Sigmoid colon (tissue), 6 donors: ENCODE measurements at regions not wholly inside any gene's neighbourhood (a gene's known extent, or its start where the extent isn't known, plus 50 kb on each side); places are given as distances from the start of the nearest gene placed in this dataset.

Experiments used
- DNase-seq: peaks from one replicate; pipeline ENCODE4 v3.0.0-alpha.2; 2019
- H3K27ac ChIP-seq, 4 donors: fragments of 200-600 bp; sonication (generic); one replicate each; pipeline ENCODE4 v1.5.1; 2016 to 2019; ENCODE audit warnings: mild to moderate bottlenecking in 1 of 4
- H3K27me3 ChIP-seq, 3 donors: fragments of 200-600 bp; sonication (generic); one replicate each; pipeline ENCODE4 v1.5.1; 2019; ENCODE audit warnings: mild to moderate bottlenecking in 1 of 3
- H3K36me3 ChIP-seq, 4 donors: fragments of 200-600 bp; sonication (generic); one replicate each; pipeline ENCODE4 v1.5.1; 2016 to 2019
- H3K4me1 ChIP-seq, 4 donors: fragments of 200-600 bp; sonication (generic); one replicate each; pipeline ENCODE4 v1.5.1; 2017 to 2019
- H3K4me3 ChIP-seq, 4 donors: fragments of 200-600 bp; sonication (generic); one replicate each; pipeline ENCODE4 v1.5.1; 2017 to 2019; ENCODE audit warnings: mild to moderate bottlenecking in 2 of 4, moderate library complexity in 1 of 4
- H3K9me3 ChIP-seq, 4 donors: fragments of 200-600 bp in 3 of 4; sonication (generic) in 3 of 4; one replicate each; pipeline versions ENCODE4 v1.5.1 to v1.6.1; 2013 to 2019
- EP300 ChIP-seq, 4 donors: sonication (generic); formaldehyde crosslinking; IDR thresholded peaks; one replicate each; pipeline ENCODE4 v1.6.1; 2017; ENCODE audit warnings: antibody characterized with exemption in 4 of 4
- POLR2A ChIP-seq, 2 donors: fragments of 450-650 bp; IDR thresholded peaks; one replicate each; pipeline ENCODE4 v1.6.1; 2016; ENCODE audit warnings: antibody characterized with exemption in 2 of 2, mild to moderate bottlenecking in 2 of 2, moderate library complexity in 2 of 2
- POLR2AphosphoS5 ChIP-seq, 4 donors: sonication (generic); formaldehyde crosslinking; IDR thresholded peaks; one replicate each; pipeline ENCODE4 v1.6.1; 2017; ENCODE audit warnings: antibody characterized with exemption in 4 of 4
- WGBS, 2 donors: extraction: QIAGEN DNeasy Blood & Tissue Kit; methylation state at CpG; one replicate each; pipeline ENCODE4 v1.1.7; 2013; 5-methylcytosine and 5-hydroxymethylcytosine counted together
- intact Hi-C: fragments of 100-400 bp; cut with DNase I; formaldehyde crosslinking; loops from one replicate; pipeline ENCODE4 v1.15.1; 2023
- TF ChIP-seq, protein P1 (sequence below), 4 experiments: fragments of 450-650 bp in 3 of 4; fragments of 200-600 bp in 1 of 4; IDR thresholded peaks; one replicate each; pipeline ENCODE4 v1.5.1; 2016 to 2019; ENCODE audit warnings: antibody characterized with exemption in 4 of 4, mild to moderate bottlenecking in 3 of 4, moderate library complexity in 2 of 4
- donor health status: healthy with polysubstance abuse.
- donor health status: healthy.

DNA sequence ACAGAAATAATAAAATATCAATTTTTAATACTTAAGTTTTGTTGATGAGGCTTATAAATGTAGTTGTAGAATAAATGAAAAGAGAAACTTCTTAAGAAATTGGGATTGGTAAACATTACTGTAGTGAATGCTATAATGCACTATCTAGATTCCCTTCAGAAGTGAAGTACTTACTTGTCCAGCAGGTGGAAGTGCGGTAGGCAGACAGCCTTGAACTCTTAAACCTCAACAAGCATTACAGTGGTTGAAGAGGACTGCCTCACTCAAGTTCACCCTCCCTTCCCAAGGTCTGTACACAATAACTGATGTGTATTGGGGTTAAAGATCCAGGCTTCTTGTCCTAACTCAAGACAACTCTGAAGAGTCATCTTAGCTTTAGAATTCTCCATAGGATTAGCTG lies 931.0 kb upstream of the LRRTM1 start:
- no peak for DNase-seq
- 77% methylated on average over 1 of the region's 1 CpG for WGBS, 2 donors
- Histone ChIP-seq H3K9me3 (no peaks in the 10 kb centered on the region), H3K27ac (no peak overlapping the region), H3K36me3 (no peaks in the 10 kb centered on the region), H3K4me1 (no peaks in the 10 kb centered on the region), H3K4me3 (no peak overlapping the region), H3K27me3 (no peaks in the 10 kb centered on the region)
- intact Hi-C loops = no loop called here
- TF ChIP-seq, protein P1, sequence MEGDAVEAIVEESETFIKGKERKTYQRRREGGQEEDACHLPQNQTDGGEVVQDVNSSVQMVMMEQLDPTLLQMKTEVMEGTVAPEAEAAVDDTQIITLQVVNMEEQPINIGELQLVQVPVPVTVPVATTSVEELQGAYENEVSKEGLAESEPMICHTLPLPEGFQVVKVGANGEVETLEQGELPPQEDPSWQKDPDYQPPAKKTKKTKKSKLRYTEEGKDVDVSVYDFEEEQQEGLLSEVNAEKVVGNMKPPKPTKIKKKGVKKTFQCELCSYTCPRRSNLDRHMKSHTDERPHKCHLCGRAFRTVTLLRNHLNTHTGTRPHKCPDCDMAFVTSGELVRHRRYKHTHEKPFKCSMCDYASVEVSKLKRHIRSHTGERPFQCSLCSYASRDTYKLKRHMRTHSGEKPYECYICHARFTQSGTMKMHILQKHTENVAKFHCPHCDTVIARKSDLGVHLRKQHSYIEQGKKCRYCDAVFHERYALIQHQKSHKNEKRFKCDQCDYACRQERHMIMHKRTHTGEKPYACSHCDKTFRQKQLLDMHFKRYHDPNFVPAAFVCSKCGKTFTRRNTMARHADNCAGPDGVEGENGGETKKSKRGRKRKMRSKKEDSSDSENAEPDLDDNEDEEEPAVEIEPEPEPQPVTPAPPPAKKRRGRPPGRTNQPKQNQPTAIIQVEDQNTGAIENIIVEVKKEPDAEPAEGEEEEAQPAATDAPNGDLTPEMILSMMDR (IDR thresholded peaks at IDR 0.05) = no peak
- no peak for TF ChIP-seq POLR2AphosphoS5 (IDR thresholded peaks at IDR 0.05)

- no peaks in the 10 kb centered on the region for H3K36me3 ChIP-seq
- TF ChIP-seq, protein P1 (IDR thresholded peaks at IDR 0.05) = no peak
- TF ChIP-seq POLR2AphosphoS5 (IDR thresholded peaks at IDR 0.05) = no peak
- no peak for TF ChIP-seq POLR2A (IDR thresholded peaks at IDR 0.05)
- no peak for TF ChIP-seq EP300 (IDR thresholded peaks at IDR 0.05)
- no peak for DNase-seq
- H3K27me3 ChIP-seq = no peaks in the 10 kb centered on the region
- no peaks in the 10 kb centered on the region for H3K9me3 ChIP-seq
- no peak overlapping the region for H3K4me3 ChIP-seq
- no peaks in the 10 kb centered on the region for H3K4me1 ChIP-seq
- 80 to 86% methylated on average over 1 of the region's 1 CpG for WGBS, 2 donors
- H3K27ac ChIP-seq = no peak overlapping the region
- intact Hi-C loops = no loop called here
Observed at GRCh38 chr2:81234711-81235110, 930.2 kb upstream of the LRRTM1 start.

DNA sequence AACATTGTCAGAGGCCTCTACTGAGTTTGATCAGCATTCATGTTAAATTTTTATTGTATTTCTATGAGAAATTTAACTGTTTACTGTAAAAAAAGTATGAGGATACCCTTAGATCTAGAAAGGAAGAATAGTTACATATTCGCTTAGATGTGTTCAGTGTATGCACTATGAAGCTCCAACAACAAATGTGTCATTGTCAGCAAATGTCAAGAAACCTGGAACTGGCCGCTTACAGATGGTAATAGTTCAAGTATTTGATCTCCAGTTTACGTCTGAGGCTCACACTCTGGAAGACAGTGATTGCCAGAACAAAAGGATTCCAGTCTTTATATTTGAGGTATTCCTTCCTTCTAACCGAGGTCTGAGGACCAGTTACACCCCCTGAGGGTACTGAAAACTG lies 921.2 kb upstream of the LRRTM1 start:
- H3K36me3 ChIP-seq = no peaks in the 10 kb centered on the region
- TF ChIP-seq POLR2A (IDR thresholded peaks at IDR 0.05) (no peak), EP300 (IDR thresholded peaks at IDR 0.05) (no peak), POLR2AphosphoS5 (IDR thresholded peaks at IDR 0.05) (no peak)
- TF ChIP-seq, protein P1 (IDR thresholded peaks at IDR 0.05) = no peak
- intact Hi-C loops = no loop called here
- WGBS, 2 donors = 50 to 70% methylated on average over 4 of the region's 4 CpGs
- no peak for DNase-seq
- H3K27me3 ChIP-seq = no peaks in the 10 kb centered on the region
- no peaks in the 10 kb centered on the region for H3K9me3 ChIP-seq
- no peaks in the 10 kb centered on the region for H3K4me1 ChIP-seq
- H3K4me3 ChIP-seq = no peak overlapping the region
- no peak overlapping the region for H3K27ac ChIP-seq

- H3K27ac ChIP-seq = no peak overlapping the region
- DNase-seq = no peak
- 65 to 88% methylated on average over 2 of the region's 2 CpGs for WGBS, 2 donors
- H3K4me1 ChIP-seq = no peaks in the 10 kb centered on the region
- H3K36me3 ChIP-seq = no peaks in the 10 kb centered on the region
- no peaks in the 10 kb centered on the region for H3K27me3 ChIP-seq
- no peaks in the 10 kb centered on the region for H3K9me3 ChIP-seq
- no peak overlapping the region for H3K4me3 ChIP-seq
- intact Hi-C loops = no loop called here
- TF ChIP-seq, protein P1 (IDR thresholded peaks at IDR 0.05) = no peak
- TF ChIP-seq EP300 (IDR thresholded peaks at IDR 0.05) (no peak), POLR2AphosphoS5 (IDR thresholded peaks at IDR 0.05) (no peak), POLR2A (IDR thresholded peaks at IDR 0.05) (no peak)
Observed at GRCh38 chr2:81213598-81213997, 909.0 kb upstream of the LRRTM1 start.

DNA sequence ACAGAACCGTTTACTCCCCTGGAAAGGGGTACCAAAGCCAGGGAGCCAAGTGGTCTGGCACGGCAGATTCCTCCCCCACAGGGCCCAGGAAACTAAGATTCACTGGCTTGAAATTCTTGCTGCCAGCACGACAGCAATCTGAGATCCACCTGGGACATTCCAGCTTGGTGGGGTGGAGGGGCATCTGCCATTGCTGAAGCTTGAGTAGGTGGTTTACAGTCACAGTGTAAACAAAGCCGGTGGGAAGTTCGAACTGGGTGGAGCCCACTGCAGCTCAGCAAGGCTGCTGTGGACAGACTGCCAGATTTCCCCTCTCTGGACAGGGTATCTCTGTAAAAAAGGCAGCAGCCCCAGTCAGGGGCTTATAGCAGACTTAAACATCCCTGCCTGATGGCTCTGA lies 901.7 kb upstream of the LRRTM1 start:
- TF ChIP-seq, protein P1 (IDR thresholded peaks at IDR 0.05) = no peak
- TF ChIP-seq EP300 (IDR thresholded peaks at IDR 0.05) = no peak
- TF ChIP-seq POLR2AphosphoS5 (IDR thresholded peaks at IDR 0.05) = no peak
- no peak for TF ChIP-seq POLR2A (IDR thresholded peaks at IDR 0.05)
- Histone ChIP-seq H3K4me3 (no peak overlapping the region), H3K4me1 (no peaks in the 10 kb centered on the region), H3K36me3 (no peaks in the 10 kb centered on the region), H3K27me3 (no peaks in the 10 kb centered on the region), H3K27ac (no peak overlapping the region), H3K9me3 (no peaks in the 10 kb centered on the region)
- 55 to 60% methylated on average over 5 of the region's 5 CpGs for WGBS, 2 donors
- DNase-seq = no peak
- intact Hi-C loops = no loop called here
